HS-5 (cell line): ENCODE measurements at regions not wholly inside any gene's neighbourhood (a gene's known extent, or its start where the extent isn't known, plus 50 kb on each side); places are given as distances from the start of the nearest gene placed in this dataset.

Source experiments
- DNase-seq: peaks from one replicate; pipeline ENCODE4 v3.0.0-alpha.2; 2012; ENCODE audit warnings: low read depth

- DNase-seq: no peak
Observed at GRCh38 chr6:43847741-43848630, 78.0 kb downstream of the VEGFA start.

- DNase-seq: no peak
Observed at GRCh38 chr6:43846556-43846955, 76.5 kb downstream of the VEGFA start.

- DNase-seq: no peak
Observed at GRCh38 chr6:43845646-43846045, 75.6 kb downstream of the VEGFA start.

GRCh38 chr6:43843669-43844171 is 73.7 kb downstream of the VEGFA start:
- no peak for DNase-seq

- DNase-seq: no peak
Observed at GRCh38 chr6:43843097-43843645, 73.2 kb downstream of the VEGFA start.

GRCh38 chr6:43842231-43842794 is 72.3 kb downstream of the VEGFA start:
- DNase-seq: peak; percentile 35

- no peak for DNase-seq
Observed at GRCh38 chr6:43840490-43841218, 70.6 kb downstream of the VEGFA start.

GRCh38 chr6:43838276-43839036 is 68.4 kb downstream of the VEGFA start:
- DNase-seq: no peak

GRCh38 chr6:43837507-43837906 is 67.5 kb downstream of the VEGFA start:
- DNase-seq: no peak

- DNase-seq: no peak
Observed at GRCh38 chr6:43836507-43837240, 66.7 kb downstream of the VEGFA start.
